Sigmoid colon (tissue), 3 donors: ENCODE measurements at regions not wholly inside any gene's neighbourhood (a gene's known extent, or its start where the extent isn't known, plus 50 kb on each side); places are given as distances from the start of the nearest gene placed in this dataset.

Source experiments
- POLR2A ChIP-seq, 2 donors: fragments of 450-650 bp; IDR thresholded peaks; one replicate each; pipeline ENCODE4 v1.6.1; 2016; ENCODE audit warnings: antibody characterized with exemption in 2 of 2, mild to moderate bottlenecking in 2 of 2, moderate library complexity in 2 of 2
- TF ChIP-seq, protein P1 (sequence below), 4 experiments: fragments of 450-650 bp in 3 of 4; fragments of 200-600 bp in 1 of 4; IDR thresholded peaks; one replicate each; pipeline ENCODE4 v1.5.1; 2016 to 2019; ENCODE audit warnings: antibody characterized with exemption in 4 of 4, mild to moderate bottlenecking in 3 of 4, moderate library complexity in 2 of 4

DNA sequence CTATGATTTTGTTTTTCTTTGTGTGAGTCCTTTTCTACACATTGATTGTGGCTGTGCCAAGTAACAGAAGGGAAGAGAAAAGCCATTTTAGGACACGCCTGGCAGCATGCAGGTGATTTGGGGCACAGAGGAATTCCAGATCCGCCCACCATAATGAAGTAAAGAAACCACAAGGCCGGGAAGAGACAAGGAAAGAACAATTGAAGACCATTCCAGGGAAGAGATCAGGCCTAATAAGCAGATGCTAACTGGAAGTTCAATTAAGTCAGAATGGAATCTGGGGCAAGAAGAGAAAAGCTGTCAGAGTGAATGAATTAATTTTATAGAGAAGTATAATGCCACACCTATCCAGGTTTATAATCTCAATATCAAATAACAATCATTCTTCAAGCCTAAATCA, 110.2 kb upstream of the ISL1 start:
- TF ChIP-seq, protein P1, sequence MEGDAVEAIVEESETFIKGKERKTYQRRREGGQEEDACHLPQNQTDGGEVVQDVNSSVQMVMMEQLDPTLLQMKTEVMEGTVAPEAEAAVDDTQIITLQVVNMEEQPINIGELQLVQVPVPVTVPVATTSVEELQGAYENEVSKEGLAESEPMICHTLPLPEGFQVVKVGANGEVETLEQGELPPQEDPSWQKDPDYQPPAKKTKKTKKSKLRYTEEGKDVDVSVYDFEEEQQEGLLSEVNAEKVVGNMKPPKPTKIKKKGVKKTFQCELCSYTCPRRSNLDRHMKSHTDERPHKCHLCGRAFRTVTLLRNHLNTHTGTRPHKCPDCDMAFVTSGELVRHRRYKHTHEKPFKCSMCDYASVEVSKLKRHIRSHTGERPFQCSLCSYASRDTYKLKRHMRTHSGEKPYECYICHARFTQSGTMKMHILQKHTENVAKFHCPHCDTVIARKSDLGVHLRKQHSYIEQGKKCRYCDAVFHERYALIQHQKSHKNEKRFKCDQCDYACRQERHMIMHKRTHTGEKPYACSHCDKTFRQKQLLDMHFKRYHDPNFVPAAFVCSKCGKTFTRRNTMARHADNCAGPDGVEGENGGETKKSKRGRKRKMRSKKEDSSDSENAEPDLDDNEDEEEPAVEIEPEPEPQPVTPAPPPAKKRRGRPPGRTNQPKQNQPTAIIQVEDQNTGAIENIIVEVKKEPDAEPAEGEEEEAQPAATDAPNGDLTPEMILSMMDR (IDR thresholded peaks at IDR 0.05) = no peak
- no peak for TF ChIP-seq POLR2A (IDR thresholded peaks at IDR 0.05)
